GM21825 (cell line): ENCODE measurements at regions not wholly inside any gene's neighbourhood (a gene's known extent, or its start where the extent isn't known, plus 50 kb on each side); places are given as distances from the start of the nearest gene placed in this dataset.

Experiments
- ATAC-seq: cut with Tn5 transposase; IDR thresholded peaks from one replicate; pipeline ENCODE4 v1.9.1; 2021; ENCODE audit warnings: mild to moderate bottlenecking, moderate library complexity; ENCODE audit not compliant: unreplicated experiment

GRCh38 chr12:28876196-28876798 is 272.8 kb upstream of the FAR2 start:
- no peak for ATAC-seq

GRCh38 chr12:28877854-28878253 is 271.2 kb upstream of the FAR2 start:
- no peak for ATAC-seq

GRCh38 chr12:28878629-28879028 is 270.4 kb upstream of the FAR2 start:
- no peak for ATAC-seq

GRCh38 chr12:28879379-28879778 is 269.7 kb upstream of the FAR2 start:
- no peak for ATAC-seq

GRCh38 chr12:28882444-28882843 is 266.6 kb upstream of the FAR2 start:
- ATAC-seq, result no peak

- ATAC-seq, result no peak
Observed at GRCh38 chr12:28883406-28883997, 265.6 kb upstream of the FAR2 start.

- no peak for ATAC-seq
Observed at GRCh38 chr12:28884904-28885679, 264.0 kb upstream of the FAR2 start.

GRCh38 chr12:28885928-28886327 is 263.1 kb upstream of the FAR2 start:
- ATAC-seq, result no peak

- no peak for ATAC-seq
Observed at GRCh38 chr12:28887461-28887990, 261.6 kb upstream of the FAR2 start.

GRCh38 chr12:28890664-28891063 is 258.4 kb upstream of the FAR2 start:
- no peak for ATAC-seq

GRCh38 chr12:28891126-28891525 is 258.0 kb upstream of the FAR2 start:
- ATAC-seq, result no peak

GRCh38 chr12:28893365-28893764 is 255.7 kb upstream of the FAR2 start:
- no peak for ATAC-seq

GRCh38 chr12:28893856-28894255 is 255.2 kb upstream of the FAR2 start:
- no peak for ATAC-seq

GRCh38 chr12:28896421-28896820 is 252.7 kb upstream of the FAR2 start:
- no peak for ATAC-seq

- ATAC-seq, result no peak
Observed at GRCh38 chr12:28898038-28898437, 251.0 kb upstream of the FAR2 start.

- no peak for ATAC-seq
Observed at GRCh38 chr12:28899951-28900350, 249.1 kb upstream of the FAR2 start.

GRCh38 chr12:28905220-28905955 is 243.7 kb upstream of the FAR2 start:
- no peak for ATAC-seq

GRCh38 chr12:28908646-28909045 is 240.4 kb upstream of the FAR2 start:
- ATAC-seq, result no peak

GRCh38 chr12:28909291-28909690 is 239.8 kb upstream of the FAR2 start:
- ATAC-seq, result no peak

GRCh38 chr12:28925719-28926376 is 223.2 kb upstream of the FAR2 start:
- ATAC-seq, result no peak

GRCh38 chr12:28930704-28931103 is 218.4 kb upstream of the FAR2 start:
- no peak for ATAC-seq
